ENCODE measurements at regions not wholly inside any gene's neighbourhood (a gene's known extent, or its start where the extent isn't known, plus 50 kb on each side); places are given as distances from the start of the nearest gene placed in this dataset.

GRCh38 chr18:26736301-26736700, 129.2 kb downstream of the AQP4 start:
- Histone ChIP-seq H3K4me3 (no peak overlapping the region), H3K36me3 (no peaks in the 10 kb centered on the region), H3K9me3 (no peaks in the 10 kb centered on the region), H3K27ac (no peak overlapping the region), H3K27me3 (no peaks in the 10 kb centered on the region), H3K4me1 (no peaks in the 10 kb centered on the region)
- TF ChIP-seq EP300 (IDR thresholded peaks at IDR 0.05) (no peak), POLR2AphosphoS5 (IDR thresholded peaks at IDR 0.05) (no peak), POLR2A (IDR thresholded peaks at IDR 0.05) (no peak)
- TF ChIP-seq, protein P1, sequence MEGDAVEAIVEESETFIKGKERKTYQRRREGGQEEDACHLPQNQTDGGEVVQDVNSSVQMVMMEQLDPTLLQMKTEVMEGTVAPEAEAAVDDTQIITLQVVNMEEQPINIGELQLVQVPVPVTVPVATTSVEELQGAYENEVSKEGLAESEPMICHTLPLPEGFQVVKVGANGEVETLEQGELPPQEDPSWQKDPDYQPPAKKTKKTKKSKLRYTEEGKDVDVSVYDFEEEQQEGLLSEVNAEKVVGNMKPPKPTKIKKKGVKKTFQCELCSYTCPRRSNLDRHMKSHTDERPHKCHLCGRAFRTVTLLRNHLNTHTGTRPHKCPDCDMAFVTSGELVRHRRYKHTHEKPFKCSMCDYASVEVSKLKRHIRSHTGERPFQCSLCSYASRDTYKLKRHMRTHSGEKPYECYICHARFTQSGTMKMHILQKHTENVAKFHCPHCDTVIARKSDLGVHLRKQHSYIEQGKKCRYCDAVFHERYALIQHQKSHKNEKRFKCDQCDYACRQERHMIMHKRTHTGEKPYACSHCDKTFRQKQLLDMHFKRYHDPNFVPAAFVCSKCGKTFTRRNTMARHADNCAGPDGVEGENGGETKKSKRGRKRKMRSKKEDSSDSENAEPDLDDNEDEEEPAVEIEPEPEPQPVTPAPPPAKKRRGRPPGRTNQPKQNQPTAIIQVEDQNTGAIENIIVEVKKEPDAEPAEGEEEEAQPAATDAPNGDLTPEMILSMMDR (IDR thresholded peaks at IDR 0.05), result no peak
- WGBS, result 89% methylated on average over 1 of the region's 1 CpG
- DNase-seq (ENCODE audit: low spot score in 2 of 2), result no peak

DNA sequence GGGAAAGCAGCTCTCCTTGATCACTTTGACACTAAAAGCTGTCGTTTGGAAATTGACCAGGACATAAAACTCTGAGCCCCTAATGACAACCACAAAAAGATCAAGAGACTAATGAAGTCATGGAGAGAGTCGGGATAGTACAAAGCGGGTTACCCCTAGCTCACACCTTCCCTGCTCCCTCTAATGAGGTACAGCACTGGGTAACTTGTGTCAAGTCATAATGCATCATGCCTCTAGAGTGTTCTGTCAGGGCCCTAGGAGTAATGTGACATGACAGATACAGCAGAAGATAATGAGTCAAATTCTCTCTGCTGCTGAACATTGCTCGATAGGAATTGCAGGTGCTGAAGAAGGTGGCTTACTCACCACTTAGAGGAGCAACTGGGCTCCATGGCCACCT, 130.7 kb downstream of the AQP4 start:
- Histone ChIP-seq H3K4me3 (no peak overlapping the region), H3K4me1 (no peaks in the 10 kb centered on the region), H3K27me3 (no peaks in the 10 kb centered on the region), H3K36me3 (no peaks in the 10 kb centered on the region), H3K27ac (no peak overlapping the region), H3K9me3 (no peaks in the 10 kb centered on the region)
- WGBS, result 44% methylated on average over 4 of the region's 4 CpGs
- DNase-seq (ENCODE audit: low spot score in 2 of 2), result no peak
- no peak for TF ChIP-seq EP300 (IDR thresholded peaks at IDR 0.05)
- TF ChIP-seq, protein P1 (IDR thresholded peaks at IDR 0.05), result no peak
- no peak for TF ChIP-seq POLR2A (IDR thresholded peaks at IDR 0.05)
- no peak for TF ChIP-seq POLR2AphosphoS5 (IDR thresholded peaks at IDR 0.05)

- Histone ChIP-seq H3K4me1 (no peaks in the 10 kb centered on the region), H3K4me3 (no peak overlapping the region), H3K27ac (no peak overlapping the region), H3K27me3 (no peaks in the 10 kb centered on the region), H3K36me3 (no peaks in the 10 kb centered on the region), H3K9me3 (no peaks in the 10 kb centered on the region)
- TF ChIP-seq, protein P1 (IDR thresholded peaks at IDR 0.05), result no peak
- TF ChIP-seq EP300 (IDR thresholded peaks at IDR 0.05) (no peak), POLR2A (IDR thresholded peaks at IDR 0.05) (no peak), POLR2AphosphoS5 (IDR thresholded peaks at IDR 0.05) (no peak)
- 85% methylated on average over 2 of the region's 2 CpGs for WGBS
- DNase-seq (ENCODE audit: low spot score in 2 of 2), result no peak
These were observed 136.1 kb downstream of the AQP4 start for GRCh38 chr18:26729449-26729848.

DNA sequence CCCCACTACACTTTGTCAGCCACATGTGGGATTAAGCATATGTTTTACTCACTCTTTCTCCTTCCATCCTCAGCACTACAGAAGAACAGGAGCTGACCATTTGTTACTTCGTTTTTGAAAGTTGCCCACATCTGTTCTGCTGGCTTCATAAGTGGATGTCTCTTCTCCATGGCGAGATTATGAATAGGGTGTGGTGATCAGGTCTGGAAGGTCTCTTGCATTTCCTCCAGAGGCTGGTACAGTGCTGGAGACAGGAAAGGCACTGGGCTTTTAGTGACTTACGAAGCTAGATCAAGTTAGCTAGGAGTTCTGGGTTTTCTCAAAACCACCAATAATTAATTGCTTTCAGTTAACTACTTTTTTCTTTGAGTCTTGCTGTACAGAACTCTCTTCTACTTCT, 136.5 kb downstream of the AQP4 start:
- DNase-seq (ENCODE audit: low spot score in 2 of 2), result no peak
- H3K36me3 ChIP-seq, result no peaks in the 10 kb centered on the region
- 73% methylated on average over 3 of the region's 3 CpGs for WGBS
- no peaks in the 10 kb centered on the region for H3K9me3 ChIP-seq
- no peak overlapping the region for H3K4me3 ChIP-seq
- no peak overlapping the region for H3K27ac ChIP-seq
- no peaks in the 10 kb centered on the region for H3K27me3 ChIP-seq
- H3K4me1 ChIP-seq, result no peaks in the 10 kb centered on the region
- no peak for TF ChIP-seq POLR2A (IDR thresholded peaks at IDR 0.05)
- TF ChIP-seq, protein P1 (IDR thresholded peaks at IDR 0.05), result no peak
- TF ChIP-seq EP300 (IDR thresholded peaks at IDR 0.05), result no peak
- TF ChIP-seq POLR2AphosphoS5 (IDR thresholded peaks at IDR 0.05), result no peak

- H3K36me3 ChIP-seq, result no peaks in the 10 kb centered on the region
- no peaks in the 10 kb centered on the region for H3K27me3 ChIP-seq
- no peaks in the 10 kb centered on the region for H3K4me1 ChIP-seq
- H3K4me3 ChIP-seq, result no peak overlapping the region
- H3K27ac ChIP-seq, result no peak overlapping the region
- TF ChIP-seq POLR2AphosphoS5 (IDR thresholded peaks at IDR 0.05), result no peak
- TF ChIP-seq POLR2A (IDR thresholded peaks at IDR 0.05), result no peak
- TF ChIP-seq, protein P1 (IDR thresholded peaks at IDR 0.05), result no peak
- TF ChIP-seq EP300 (IDR thresholded peaks at IDR 0.05), result no peak
- no peak for DNase-seq (ENCODE audit: low spot score in 2 of 2)
- WGBS, result 47% methylated on average over 3 of the region's 3 CpGs
- H3K9me3 ChIP-seq, result no peaks in the 10 kb centered on the region
These were observed 141.5 kb downstream of the AQP4 start for GRCh38 chr18:26723981-26724380.
